H1 (cell line): ENCODE measurements at regions not wholly inside any gene's neighbourhood (a gene's known extent, or its start where the extent isn't known, plus 50 kb on each side); places are given as distances from the start of the nearest gene placed in this dataset.

Source experiments
- CTCF ChIA-PET: fragments of 300-600 bp; sonication (Branson Sonifier 250); formaldehyde crosslinking; loops from one replicate; lab custom pipeline; 2021; ENCODE audit not compliant: partially characterized antibody; lab: Charles Lee
- POLR2A ChIA-PET: fragments of 300-600 bp; sonication (Branson Sonifier 250); formaldehyde crosslinking; loops from one replicate; lab custom pipeline; 2021; ENCODE audit warnings: inconsistent platforms; ENCODE audit not compliant: partially characterized antibody; lab: Charles Lee
- DNase-seq, 2 experiments: peaks; one replicate each; pipeline versions ENCODE4 v3.0.0 to v3.0.0-alpha.2; 2010 to 2022; ENCODE audit warnings: low spot score in 2 of 2, low read depth in 1 of 2, mixed read lengths in 1 of 2
- FAIRE-seq: peaks from 2 replicates; lab custom pipeline; 2011; peaks lifted over from hg19 to GRCh38; lab: Jason Lieb, UNC
- H2AFZ ChIP-seq: 2 replicates; pipeline ENCODE4 v1.8.1; 2012; ENCODE audit warnings: low read length, inconsistent platforms
- H2AK5ac ChIP-seq: 2 replicates; pipeline ENCODE4 v1.6.1; 2013; ENCODE audit warnings: low read depth, low read length
- H2BK120ac ChIP-seq: replicated peaks from 2 replicates; pipeline ENCODE3; 2013; ENCODE audit warnings: low read depth, low read length, inconsistent platforms
- H2BK12ac ChIP-seq: 2 replicates; pipeline ENCODE4 v1.6.1; 2013; ENCODE audit warnings: low read depth, low read length
- H2BK15ac ChIP-seq: 2 replicates; pipeline ENCODE4 v1.6.1; 2013; ENCODE audit warnings: low read length
- H2BK20ac ChIP-seq: 2 replicates; pipeline ENCODE4 v1.6.1; 2013; ENCODE audit warnings: low read length
- H2BK5ac ChIP-seq: 2 replicates; pipeline ENCODE4 v1.6.1; 2013; ENCODE audit warnings: low read depth, low read length
- H3K14ac ChIP-seq: 2 replicates; pipeline ENCODE4 v1.6.1; 2013; ENCODE audit warnings: inconsistent platforms; ENCODE audit not compliant: insufficient read length
- H3K18ac ChIP-seq: 2 replicates; pipeline ENCODE4 v1.6.1; 2013; ENCODE audit warnings: low read length; ENCODE audit errors: extremely low read depth
- H3K23ac ChIP-seq: 2 replicates; pipeline ENCODE4 v1.6.1; 2013; ENCODE audit warnings: inconsistent platforms; ENCODE audit not compliant: insufficient read length
- H3K23me2 ChIP-seq: 2 replicates; pipeline ENCODE4 v1.6.1; 2013; ENCODE audit warnings: low read depth, low read length
- H3K27ac ChIP-seq: 2 replicates; pipeline ENCODE4 v1.6.1; 2011; ENCODE audit warnings: low read depth, low read length, inconsistent platforms
- H3K27me3 ChIP-seq, 4 experiments: replicated peaks in 1 of 4; 1 replicate in 1 of 4; 2 replicates in 3 of 4; pipeline versions ENCODE4 v1.6.1 to v1.8.1; 2011 to 2013; ENCODE audit warnings: low read length in 3 of 4, mild to moderate bottlenecking in 3 of 4, inconsistent platforms in 2 of 4, mixed read lengths in 2 of 4, moderate library complexity in 1 of 4; ENCODE audit not compliant: control insufficient read depth in 3 of 4, insufficient read depth in 3 of 4; ENCODE audit errors: extremely low read depth in 1 of 4
- H3K36me3 ChIP-seq, 4 experiments: 2 replicates each; pipeline versions ENCODE4 v1.6.1 to v1.8.1; 2011 to 2013; ENCODE audit warnings: mild to moderate bottlenecking in 4 of 4, low read length in 3 of 4, moderate library complexity in 2 of 4, control low read depth in 1 of 4, inconsistent platforms in 1 of 4; ENCODE audit not compliant: insufficient read depth in 4 of 4, control insufficient read depth in 2 of 4
- H3K4ac ChIP-seq: replicated peaks from 2 replicates; pipeline ENCODE3; 2013; ENCODE audit warnings: low read length, low read depth, mixed read lengths, inconsistent platforms; ENCODE audit not compliant: insufficient read length
- H3K4me1 ChIP-seq, 4 experiments: replicated peaks in 1 of 4; 1 replicate in 1 of 4; 2 replicates in 3 of 4; pipeline versions ENCODE4 v1.6.1 to v1.8.1; 2011 to 2013; ENCODE audit warnings: low read length in 3 of 4, inconsistent platforms in 2 of 4, mixed read lengths in 1 of 4; ENCODE audit not compliant: insufficient read depth in 4 of 4, control insufficient read depth in 3 of 4
- H3K4me2 ChIP-seq, 2 experiments: 2 replicates each; pipeline versions ENCODE4 v1.6.1 to v1.8.1; 2011 to 2013; ENCODE audit warnings: low read depth in 2 of 2, low read length in 2 of 2, control low read depth in 1 of 2, inconsistent platforms in 1 of 2, mild to moderate bottlenecking in 1 of 2; ENCODE audit not compliant: insufficient read depth in 1 of 2
- H3K4me3 ChIP-seq, 4 experiments: fragments of 200-600, 300-600 bp in 1 of 4; sonication (generic), shearing (Covaris generic), sonication (Bioruptor Twin) in 1 of 4; 2 replicates each; pipeline versions ENCODE4 v1.5.1 to v1.8.1; 2011 to 2016; ENCODE audit warnings: low read length in 4 of 4, low read depth in 3 of 4, control low read depth in 2 of 4, inconsistent platforms in 2 of 4, mild to moderate bottlenecking in 2 of 4, mixed read lengths in 1 of 4, moderate library complexity in 1 of 4; ENCODE audit not compliant: insufficient read depth in 2 of 4; ENCODE audit errors: extremely low read depth in 1 of 4
- H3K56ac ChIP-seq: replicated peaks from 2 replicates; pipeline ENCODE3; 2013; ENCODE audit warnings: low read depth, mild to moderate bottlenecking, mixed read lengths, low read length, inconsistent platforms; ENCODE audit not compliant: insufficient read length
- H3K79me1 ChIP-seq: 2 replicates; pipeline ENCODE4 v1.6.1; 2013; ENCODE audit warnings: low read depth, low read length, control low read depth
- H3K79me2 ChIP-seq, 2 experiments: 2 replicates each; pipeline versions ENCODE4 v1.6.1 to v1.8.1; 2012 to 2013; ENCODE audit warnings: low read length in 2 of 2, mild to moderate bottlenecking in 2 of 2, inconsistent platforms in 1 of 2; ENCODE audit not compliant: insufficient read depth in 2 of 2, control insufficient read depth in 1 of 2
- H3K9ac ChIP-seq, 4 experiments: replicated peaks in 1 of 4; 1 replicate in 1 of 4; 2 replicates in 3 of 4; pipeline versions ENCODE4 v1.6.1 to v1.8.1; 2011 to 2013; ENCODE audit warnings: low read depth in 3 of 4, low read length in 3 of 4, control low read depth in 2 of 4, mild to moderate bottlenecking in 2 of 4, moderate library complexity in 2 of 4, inconsistent platforms in 1 of 4; ENCODE audit errors: extremely low read depth in 1 of 4
- H3K9me3 ChIP-seq, 2 experiments: 2 replicates each; pipeline versions ENCODE4 v1.6.1 to v1.8.1; 2012 to 2013; ENCODE audit warnings: mild to moderate bottlenecking in 2 of 2, moderate library complexity in 2 of 2, control low read depth in 1 of 2, inconsistent platforms in 1 of 2, low read depth in 1 of 2, low read length in 1 of 2, mixed read lengths in 1 of 2; ENCODE audit not compliant: insufficient read depth in 2 of 2
- H4K20me1 ChIP-seq, 2 experiments: replicated peaks in 1 of 2; 2 replicates each; pipeline versions ENCODE3 to v1.8.1; 2011 to 2013; ENCODE audit warnings: inconsistent platforms in 2 of 2, low read length in 2 of 2, mild to moderate bottlenecking in 1 of 2; ENCODE audit not compliant: insufficient read depth in 2 of 2, control insufficient read depth in 1 of 2
- H4K5ac ChIP-seq: 2 replicates; pipeline ENCODE4 v1.6.1; 2013; ENCODE audit warnings: low read length, low read depth, mixed read lengths, inconsistent platforms; ENCODE audit not compliant: insufficient read length
- H4K8ac ChIP-seq: 2 replicates; pipeline ENCODE4 v1.8.0; 2013; ENCODE audit warnings: mild to moderate bottlenecking, moderate library complexity, low read length, inconsistent platforms; ENCODE audit not compliant: insufficient read depth; ENCODE audit errors: extremely low read depth
- H4K91ac ChIP-seq: replicated peaks from 2 replicates; pipeline ENCODE3; 2013; ENCODE audit warnings: low read length, mixed read lengths, inconsistent platforms; ENCODE audit not compliant: insufficient read length
- CEBPB ChIP-seq: IDR thresholded peaks from 2 replicates; pipeline ENCODE4 v1.6.1; 2012; ENCODE audit warnings: low read depth, low read length
- HDAC2 ChIP-seq, 2 experiments: fragments of 300-600 bp in 1 of 2; sonication (generic) in 1 of 2; IDR thresholded peaks; 2 replicates each; pipeline ENCODE4 v1.6.1; 2011 to 2012; ENCODE audit warnings: low read depth in 2 of 2, low read length in 2 of 2, mild to moderate bottlenecking in 2 of 2, moderate library complexity in 2 of 2, borderline replicate concordance in 1 of 2, inconsistent platforms in 1 of 2
- RAD21 ChIP-seq, 2 experiments: IDR thresholded peaks in 1 of 2; conservative IDR thresholded peaks in 1 of 2; 2 replicates each; pipeline ENCODE4 v1.6.1; 2011; ENCODE audit warnings: low read depth in 2 of 2, low read length in 2 of 2, improper control_type of control experiment in 1 of 2, inconsistent platforms in 1 of 2, mild to moderate bottlenecking in 1 of 2, moderate library complexity in 1 of 2
- SAP30 ChIP-seq: fragments of 300-600 bp; sonication (generic); IDR thresholded peaks from 2 replicates; pipeline ENCODE4 v1.7.1; 2012; ENCODE audit warnings: low read length, moderate library complexity, mild to moderate bottlenecking, inconsistent platforms; ENCODE audit not compliant: insufficient read depth, insufficient replicate concordance
- WGBS, 2 experiments: shearing (Covaris generic) in 1 of 2; methylation state at CpG; one replicate each; pipeline versions ENCODE4 v1.1.6 to v1.1.7; 2013 to 2015; ENCODE audit warnings: low lambda C conversion rate in 2 of 2, mixed read lengths in 2 of 2, inconsistent platforms in 1 of 2, low coverage in 1 of 2, missing lambda C conversion rate in 1 of 2; ENCODE audit not compliant: insufficient replicate concordance in 2 of 2, insufficient coverage in 1 of 2, insufficient read length in 1 of 2; ENCODE audit errors: extremely low coverage in 1 of 2, missing lambda C conversion rate in 1 of 2; 5-methylcytosine and 5-hydroxymethylcytosine counted together

DNA sequence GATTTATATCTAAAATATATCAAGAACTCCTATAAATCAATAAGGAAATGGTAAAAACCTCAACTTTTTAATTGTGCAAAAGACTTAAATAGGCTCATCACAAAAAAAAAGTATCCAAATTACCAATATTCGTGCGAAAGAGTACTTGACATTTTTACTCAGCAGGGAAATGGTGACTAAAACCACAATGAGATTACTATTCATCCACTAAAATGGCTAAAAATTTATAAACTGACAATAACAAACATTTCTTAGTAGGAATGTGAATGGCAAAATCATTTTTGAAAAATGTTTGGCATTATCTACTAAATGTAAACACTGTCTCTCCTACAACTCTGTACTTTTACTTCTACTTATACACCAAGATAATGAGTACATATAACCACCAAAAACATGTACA lies 184.8 kb upstream of the RND3 start:
- no peak for DNase-seq
- no peak overlapping the region for H3K9ac ChIP-seq

More for the DNA sequence above, 184.8 kb upstream of the RND3 start:
- Histone ChIP-seq H2BK15ac (no peak overlapping the region), H4K91ac (no peak overlapping the region), H3K14ac (no peak overlapping the region), H4K8ac (no peak overlapping the region), H2BK12ac (no peak overlapping the region), H2BK120ac (no peak overlapping the region), H3K23ac (no peak overlapping the region), H3K79me1 (no peaks in the 10 kb centered on the region), H2BK5ac (no peak overlapping the region), H3K4me3 (no peak overlapping the region), H3K18ac (no peak overlapping the region), H3K4me2 (no peak overlapping the region), H2BK20ac (no peak overlapping the region), H3K36me3 (no peaks in the 10 kb centered on the region), H3K23me2 (no peaks in the 10 kb centered on the region), H3K79me2 (no peaks in the 10 kb centered on the region), H4K5ac (no peak overlapping the region), H3K27ac (no peak overlapping the region), H2AFZ (no peak overlapping the region), H2AK5ac (no peak overlapping the region), H3K4me1 (peaks cover 0 to 6% (median 3%) of the 10 kb centered on the region in 4 experiments; a peak in 4 of 7 replicates), H3K27me3 (no peaks in the 10 kb centered on the region), H3K56ac (no peak overlapping the region), H3K9me3 (no peaks in the 10 kb centered on the region), H4K20me1 (no peaks in the 10 kb centered on the region), H3K4ac (no peak overlapping the region)
- WGBS, 2 experiments, result 94% methylated on average over 2 of the region's 2 CpGs; no CpG with 5 or more reads in 1 of the 2 experiments
- POLR2A ChIA-PET, result no interaction called here
- TF ChIP-seq HDAC2 (IDR thresholded peaks at IDR 0.05; ENCODE audit: borderline replicate concordance in 1 of 2, low read depth in 2 of 2, low read length in 2 of 2) (no peak), SAP30 (no peak), CEBPB (no peak), RAD21 (IDR thresholded peaks at IDR 0.05 in 1 of 2, conservative IDR thresholded peaks at IDR 0.05 in 1 of 2; ENCODE audit: low read depth in 2 of 2, low read length in 2 of 2) (no peak)
- FAIRE-seq, result no peak
- CTCF ChIA-PET, result no interaction called here
